ENCODE measurements at regions not wholly inside any gene's neighbourhood (a gene's known extent, or its start where the extent isn't known, plus 50 kb on each side); places are given as distances from the start of the nearest gene placed in this dataset.

GRCh38 chr5:125970631-125971307 lies 452.4 kb upstream of the GRAMD2B start:
- H3K36me3 ChIP-seq, result no peaks in the 10 kb centered on the region
- TF ChIP-seq, protein P1, sequence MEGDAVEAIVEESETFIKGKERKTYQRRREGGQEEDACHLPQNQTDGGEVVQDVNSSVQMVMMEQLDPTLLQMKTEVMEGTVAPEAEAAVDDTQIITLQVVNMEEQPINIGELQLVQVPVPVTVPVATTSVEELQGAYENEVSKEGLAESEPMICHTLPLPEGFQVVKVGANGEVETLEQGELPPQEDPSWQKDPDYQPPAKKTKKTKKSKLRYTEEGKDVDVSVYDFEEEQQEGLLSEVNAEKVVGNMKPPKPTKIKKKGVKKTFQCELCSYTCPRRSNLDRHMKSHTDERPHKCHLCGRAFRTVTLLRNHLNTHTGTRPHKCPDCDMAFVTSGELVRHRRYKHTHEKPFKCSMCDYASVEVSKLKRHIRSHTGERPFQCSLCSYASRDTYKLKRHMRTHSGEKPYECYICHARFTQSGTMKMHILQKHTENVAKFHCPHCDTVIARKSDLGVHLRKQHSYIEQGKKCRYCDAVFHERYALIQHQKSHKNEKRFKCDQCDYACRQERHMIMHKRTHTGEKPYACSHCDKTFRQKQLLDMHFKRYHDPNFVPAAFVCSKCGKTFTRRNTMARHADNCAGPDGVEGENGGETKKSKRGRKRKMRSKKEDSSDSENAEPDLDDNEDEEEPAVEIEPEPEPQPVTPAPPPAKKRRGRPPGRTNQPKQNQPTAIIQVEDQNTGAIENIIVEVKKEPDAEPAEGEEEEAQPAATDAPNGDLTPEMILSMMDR (IDR thresholded peaks at IDR 0.05), result no peak
- no peak for TF ChIP-seq POLR2A (IDR thresholded peaks at IDR 0.05)
- TF ChIP-seq EP300 (IDR thresholded peaks at IDR 0.05), result no peak
- H3K27ac ChIP-seq, result no peak overlapping the region
- no peaks in the 10 kb centered on the region for H3K9me3 ChIP-seq
- no peaks in the 10 kb centered on the region for H3K4me1 ChIP-seq
- WGBS, 2 donors, result 57 to 62% methylated on average over 7 of the region's 7 CpGs
- no peaks in the 10 kb centered on the region for H3K27me3 ChIP-seq
- H3K4me3 ChIP-seq, result no peak overlapping the region
- no peak for DNase-seq (ENCODE audit: low spot score in 2 of 2)

DNA sequence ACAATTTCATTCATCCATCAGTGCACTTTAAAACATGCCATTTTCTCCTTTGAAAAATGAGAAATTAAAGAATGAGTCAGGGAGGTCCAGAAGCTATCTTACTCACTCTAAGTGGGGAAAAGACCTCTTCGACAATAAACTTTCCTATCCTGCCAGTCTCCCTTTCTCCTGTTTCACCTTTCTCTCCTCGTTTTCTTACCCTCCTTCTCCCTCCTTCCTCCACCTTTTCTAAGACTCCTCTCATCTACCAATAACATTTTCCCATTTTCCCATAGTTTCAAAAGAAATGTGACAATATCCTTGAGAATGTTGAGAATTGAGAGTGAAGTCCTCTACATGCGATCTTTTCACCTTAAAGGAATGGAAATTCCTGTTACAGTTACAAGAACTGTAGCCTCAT lies 450.5 kb upstream of the GRAMD2B start:
- Histone ChIP-seq H3K9me3 (no peaks in the 10 kb centered on the region), H3K27ac (no peak overlapping the region), H3K36me3 (no peaks in the 10 kb centered on the region), H3K4me3 (no peak overlapping the region), H3K4me1 (no peaks in the 10 kb centered on the region), H3K27me3 (no peaks in the 10 kb centered on the region)
- no peak for DNase-seq (ENCODE audit: low spot score in 2 of 2)
- TF ChIP-seq EP300 (IDR thresholded peaks at IDR 0.05) (no peak), POLR2A (IDR thresholded peaks at IDR 0.05) (no peak)
- TF ChIP-seq, protein P1 (IDR thresholded peaks at IDR 0.05), result no peak
- WGBS, 2 donors, result 83 to 86% methylated on average over 3 of the region's 3 CpGs

GRCh38 chr5:125974679-125975078 lies 448.5 kb upstream of the GRAMD2B start:
- TF ChIP-seq POLR2A (IDR thresholded peaks at IDR 0.05) (no peak), EP300 (IDR thresholded peaks at IDR 0.05) (no peak)
- TF ChIP-seq, protein P1 (IDR thresholded peaks at IDR 0.05), result no peak
- WGBS, 2 donors, result 72 to 77% methylated on average over 3 of the region's 3 CpGs

DNA sequence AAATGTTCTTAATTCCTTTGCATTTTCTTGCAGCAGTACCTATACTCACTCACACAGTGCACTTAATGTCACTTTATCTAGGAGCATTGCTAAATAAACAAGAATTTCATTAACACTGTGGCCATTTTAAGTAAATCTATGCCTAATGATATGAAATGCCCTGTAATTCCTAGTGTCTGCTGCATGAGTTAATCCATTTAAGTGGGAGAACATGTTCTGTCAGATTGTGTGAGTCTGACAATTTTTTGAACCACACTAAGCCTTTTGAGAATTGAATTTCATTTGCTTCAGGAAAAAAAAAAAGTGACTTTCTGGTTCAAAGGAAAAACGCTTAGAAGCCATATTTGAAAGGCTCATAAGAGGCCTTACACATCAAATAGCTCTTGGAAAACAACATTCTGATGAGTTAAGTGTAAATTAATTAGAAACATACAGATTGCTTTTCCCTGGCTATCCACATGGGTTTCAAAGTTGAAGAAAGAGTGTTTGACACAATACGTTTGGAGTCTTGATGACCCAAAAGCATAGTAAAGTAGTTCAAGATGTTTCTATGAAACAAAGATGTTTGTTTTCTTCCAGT lies 446.7 kb upstream of the GRAMD2B start:
- H3K27ac ChIP-seq, result no peak overlapping the region
- no peaks in the 10 kb centered on the region for H3K27me3 ChIP-seq
- no peaks in the 10 kb centered on the region for H3K4me1 ChIP-seq
- TF ChIP-seq POLR2A (IDR thresholded peaks at IDR 0.05) (no peak), EP300 (IDR thresholded peaks at IDR 0.05) (no peak)
- TF ChIP-seq, protein P1 (IDR thresholded peaks at IDR 0.05), result no peak
- H3K36me3 ChIP-seq, result no peaks in the 10 kb centered on the region
- H3K9me3 ChIP-seq, result no peaks in the 10 kb centered on the region
- DNase-seq (ENCODE audit: low spot score in 2 of 2), result no peak
- WGBS, 2 donors, result 59 to 60% methylated on average over 2 of the region's 2 CpGs
- H3K4me3 ChIP-seq, result no peak overlapping the region

More at GRCh38 chr5:125974679-125975078, 448.5 kb upstream of the GRAMD2B start:
- Histone ChIP-seq H3K4me3 (no peak overlapping the region), H3K4me1 (no peaks in the 10 kb centered on the region), H3K27ac (no peak overlapping the region), H3K27me3 (no peaks in the 10 kb centered on the region), H3K36me3 (no peaks in the 10 kb centered on the region), H3K9me3 (no peaks in the 10 kb centered on the region)
- DNase-seq (ENCODE audit: low spot score in 2 of 2), result no peak

DNA sequence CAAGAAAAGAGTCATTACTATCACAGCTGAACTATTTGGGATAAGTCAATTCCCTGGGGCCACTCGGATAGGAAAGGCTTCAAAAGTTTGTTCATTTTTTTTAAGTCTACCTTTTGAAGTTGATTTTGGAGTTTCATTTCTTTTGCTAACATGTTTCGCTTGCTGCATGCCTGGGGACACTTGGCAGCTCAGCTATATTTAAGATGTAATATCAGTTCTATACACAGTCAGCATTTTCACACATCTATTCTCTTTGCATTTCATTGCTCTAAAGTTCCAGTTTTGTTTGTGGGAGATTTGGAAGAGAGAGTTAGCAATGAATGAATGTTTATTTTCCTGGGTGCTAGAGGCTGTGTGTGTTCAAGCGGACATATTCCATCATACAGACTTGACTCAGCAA lies 445.2 kb upstream of the GRAMD2B start:
- Histone ChIP-seq H3K9me3 (no peaks in the 10 kb centered on the region), H3K27ac (no peak overlapping the region), H3K36me3 (no peaks in the 10 kb centered on the region), H3K27me3 (no peaks in the 10 kb centered on the region), H3K4me1 (no peaks in the 10 kb centered on the region), H3K4me3 (no peak overlapping the region)
- 73 to 82% methylated on average over 3 of the region's 3 CpGs for WGBS, 2 donors
- TF ChIP-seq EP300 (IDR thresholded peaks at IDR 0.05) (no peak), POLR2A (IDR thresholded peaks at IDR 0.05) (no peak)
- TF ChIP-seq, protein P1 (IDR thresholded peaks at IDR 0.05), result no peak
- DNase-seq (ENCODE audit: low spot score in 2 of 2), result no peak

Data from tibial nerve (tissue), 4 donors.